Fibroblast of villous mesenchyme (primary cell): ENCODE measurements at regions not wholly inside any gene's neighbourhood (a gene's known extent, or its start where the extent isn't known, plus 50 kb on each side); places are given as distances from the start of the nearest gene placed in this dataset.
A peak's percentile ranks its signal among the peaks of the same experiment; 100 is the strongest.

Experiments
- DNase-seq: peaks from one replicate; pipeline ENCODE4 v3.0.0-alpha.2; 2010; ENCODE audit warnings: low read depth
- H3K4me3 ChIP-seq: 2 replicates; pipeline ENCODE4 v1.5.1; 2011; ENCODE audit warnings: low read depth, mild to moderate bottlenecking, low read length
- TF ChIP-seq, protein P1 (sequence below): IDR thresholded peaks from 2 replicates; pipeline ENCODE4 v1.5.1; 2012; ENCODE audit warnings: low read depth, mild to moderate bottlenecking, low read length; ENCODE audit not compliant: insufficient read depth

DNA sequence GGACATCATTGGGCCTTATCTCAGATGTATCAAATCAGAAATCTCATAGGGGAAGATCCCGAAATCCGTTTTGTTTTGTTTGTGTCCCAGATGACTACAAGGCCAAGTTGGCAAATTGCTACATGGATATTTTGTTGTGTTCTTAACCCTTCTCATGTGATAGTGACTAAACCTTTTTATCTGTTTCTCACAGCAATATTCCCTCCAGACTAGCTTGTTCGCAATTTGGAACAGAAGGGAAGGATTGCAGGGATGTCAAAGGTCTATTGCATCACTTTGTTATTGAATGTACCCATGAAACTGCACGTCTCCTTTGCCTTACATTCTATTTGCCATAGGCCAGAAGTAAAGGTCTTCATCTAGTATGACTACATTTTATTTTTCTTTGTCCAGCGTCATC lies 453.9 kb downstream of the NFIB start:
- H3K4me3 ChIP-seq, result no peak overlapping the region
- peak; percentile 65 for DNase-seq
- TF ChIP-seq, protein P1, sequence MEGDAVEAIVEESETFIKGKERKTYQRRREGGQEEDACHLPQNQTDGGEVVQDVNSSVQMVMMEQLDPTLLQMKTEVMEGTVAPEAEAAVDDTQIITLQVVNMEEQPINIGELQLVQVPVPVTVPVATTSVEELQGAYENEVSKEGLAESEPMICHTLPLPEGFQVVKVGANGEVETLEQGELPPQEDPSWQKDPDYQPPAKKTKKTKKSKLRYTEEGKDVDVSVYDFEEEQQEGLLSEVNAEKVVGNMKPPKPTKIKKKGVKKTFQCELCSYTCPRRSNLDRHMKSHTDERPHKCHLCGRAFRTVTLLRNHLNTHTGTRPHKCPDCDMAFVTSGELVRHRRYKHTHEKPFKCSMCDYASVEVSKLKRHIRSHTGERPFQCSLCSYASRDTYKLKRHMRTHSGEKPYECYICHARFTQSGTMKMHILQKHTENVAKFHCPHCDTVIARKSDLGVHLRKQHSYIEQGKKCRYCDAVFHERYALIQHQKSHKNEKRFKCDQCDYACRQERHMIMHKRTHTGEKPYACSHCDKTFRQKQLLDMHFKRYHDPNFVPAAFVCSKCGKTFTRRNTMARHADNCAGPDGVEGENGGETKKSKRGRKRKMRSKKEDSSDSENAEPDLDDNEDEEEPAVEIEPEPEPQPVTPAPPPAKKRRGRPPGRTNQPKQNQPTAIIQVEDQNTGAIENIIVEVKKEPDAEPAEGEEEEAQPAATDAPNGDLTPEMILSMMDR, result no peak

- no peak overlapping the region for H3K4me3 ChIP-seq
- peak; percentile 18 for DNase-seq
- TF ChIP-seq, protein P1, result no peak
Measured at GRCh38 chr9:13857521-13857920, 456.4 kb downstream of the NFIB start.

- no peak for DNase-seq
- TF ChIP-seq, protein P1, result no peak
- H3K4me3 ChIP-seq, result no peak overlapping the region
Measured at GRCh38 chr9:13847270-13847669, 466.7 kb downstream of the NFIB start.

DNA sequence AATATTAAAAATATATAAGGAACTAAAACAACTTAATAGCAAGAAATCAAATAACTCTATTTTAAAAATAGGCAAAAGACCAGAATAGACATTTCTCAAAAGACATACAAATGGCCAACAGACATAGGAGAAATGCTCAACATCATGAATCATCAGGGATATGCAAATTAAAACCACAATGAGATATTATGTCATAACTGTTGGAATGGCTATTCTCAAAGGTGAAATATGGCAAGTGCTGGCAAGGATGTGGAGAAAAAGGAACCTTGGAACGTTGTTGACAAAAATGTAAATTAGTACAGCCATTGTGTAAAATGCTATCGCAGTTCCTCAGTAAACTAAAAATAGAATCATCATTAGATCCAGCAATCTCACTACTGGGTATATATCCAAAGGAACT lies 468.5 kb downstream of the NFIB start:
- H3K4me3 ChIP-seq, result no peak overlapping the region
- TF ChIP-seq, protein P1, result no peak

DNA sequence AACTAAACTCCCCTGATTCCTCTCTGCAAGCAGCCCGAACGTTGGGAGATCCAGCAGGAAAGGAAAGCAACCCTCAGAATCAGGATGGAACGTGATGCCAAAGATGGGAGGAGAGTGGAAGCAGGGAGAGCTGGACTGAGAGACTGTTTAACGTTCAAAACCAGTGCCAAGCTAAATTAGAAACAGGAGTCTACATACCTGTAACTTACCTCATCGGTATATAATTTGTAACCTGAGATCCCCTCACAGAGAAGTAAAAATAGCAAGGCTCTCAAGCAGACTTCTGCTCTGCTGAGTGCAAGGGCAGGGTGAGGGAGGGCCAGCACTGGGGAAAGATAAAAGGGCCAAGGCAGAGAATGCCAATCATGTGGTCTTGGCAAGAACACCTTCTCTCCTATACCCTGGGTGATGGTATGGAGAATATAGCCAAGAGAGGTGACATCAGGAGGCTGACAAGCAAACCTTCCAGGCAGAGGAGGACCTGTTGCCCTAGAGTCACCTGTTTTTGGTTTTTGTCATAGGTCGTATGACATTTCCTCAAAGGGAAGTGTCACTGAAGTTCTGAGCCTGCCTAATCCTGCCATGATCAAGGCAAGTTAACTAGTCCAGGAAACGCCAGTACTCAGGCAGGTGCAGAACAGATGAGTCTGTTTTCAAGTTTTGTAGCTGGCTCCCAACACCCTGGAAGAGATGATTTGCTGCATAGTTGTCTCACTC lies 472.0 kb downstream of the NFIB start:
- TF ChIP-seq, protein P1, result no peak
- no peak overlapping the region for H3K4me3 ChIP-seq
- DNase-seq, result no peak

More for the DNA sequence above, 468.5 kb downstream of the NFIB start:
- DNase-seq, result peak; percentile 33

DNA sequence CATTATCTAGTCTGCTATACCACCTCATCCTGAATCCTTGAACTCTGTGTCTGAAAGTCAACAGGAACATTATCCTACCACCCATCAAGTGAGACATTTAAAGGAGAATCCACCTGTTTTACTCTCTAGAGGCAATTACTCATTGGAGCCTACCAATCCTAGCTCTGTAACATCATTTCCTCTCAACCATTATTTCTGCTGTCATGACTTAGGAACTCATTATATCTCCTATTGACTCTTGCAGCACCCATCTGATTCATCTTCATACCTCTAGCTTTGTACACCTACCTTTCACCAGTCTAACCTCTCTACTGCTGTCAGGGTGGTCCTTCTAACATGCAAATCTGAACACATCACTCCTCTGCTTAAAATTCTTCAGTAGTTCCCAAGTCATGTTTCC lies 481.5 kb downstream of the NFIB start:
- TF ChIP-seq, protein P1, result no peak
- no peak for DNase-seq
- H3K4me3 ChIP-seq, result no peak overlapping the region

GRCh38 chr9:13823026-13823425 lies 490.9 kb downstream of the NFIB start:
- H3K4me3 ChIP-seq, result no peak overlapping the region
- DNase-seq, result no peak
- TF ChIP-seq, protein P1, result no peak
